ENCODE measurements at regions not wholly inside any gene's neighbourhood (a gene's known extent, or its start where the extent isn't known, plus 50 kb on each side); places are given as distances from the start of the nearest gene placed in this dataset.
A peak's percentile ranks its signal among the peaks of the same experiment; 100 is the strongest.
"Not testable (repeated sequence)": the region's sequence is repeated elsewhere in the genome, so short reads cannot be mapped to it uniquely, and the experiment has no call there.

GRCh38 chr18:61676773-61677434 lies 215.9 kb downstream of the RNF152 start:
- DNase-seq: no peak

DNA sequence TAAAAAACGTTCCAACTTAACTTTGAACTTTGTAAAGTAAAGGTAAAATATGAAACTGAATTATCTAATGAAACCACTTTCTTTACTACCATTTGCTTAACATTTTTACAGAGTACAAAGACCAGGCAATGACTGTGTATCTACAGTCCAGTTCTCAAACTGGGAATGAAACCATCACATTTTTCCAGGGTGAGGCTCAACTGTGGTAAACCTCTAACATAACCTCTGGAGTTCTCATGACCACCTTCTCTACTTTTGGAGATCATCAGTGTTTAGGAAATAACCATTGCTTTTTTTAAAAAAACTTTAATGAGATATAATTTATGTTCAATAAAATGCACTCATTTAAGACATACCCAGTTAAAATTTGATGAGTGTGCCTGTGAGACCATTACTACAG lies 223.5 kb downstream of the RNF152 start:
- DNase-seq: no peak

DNA sequence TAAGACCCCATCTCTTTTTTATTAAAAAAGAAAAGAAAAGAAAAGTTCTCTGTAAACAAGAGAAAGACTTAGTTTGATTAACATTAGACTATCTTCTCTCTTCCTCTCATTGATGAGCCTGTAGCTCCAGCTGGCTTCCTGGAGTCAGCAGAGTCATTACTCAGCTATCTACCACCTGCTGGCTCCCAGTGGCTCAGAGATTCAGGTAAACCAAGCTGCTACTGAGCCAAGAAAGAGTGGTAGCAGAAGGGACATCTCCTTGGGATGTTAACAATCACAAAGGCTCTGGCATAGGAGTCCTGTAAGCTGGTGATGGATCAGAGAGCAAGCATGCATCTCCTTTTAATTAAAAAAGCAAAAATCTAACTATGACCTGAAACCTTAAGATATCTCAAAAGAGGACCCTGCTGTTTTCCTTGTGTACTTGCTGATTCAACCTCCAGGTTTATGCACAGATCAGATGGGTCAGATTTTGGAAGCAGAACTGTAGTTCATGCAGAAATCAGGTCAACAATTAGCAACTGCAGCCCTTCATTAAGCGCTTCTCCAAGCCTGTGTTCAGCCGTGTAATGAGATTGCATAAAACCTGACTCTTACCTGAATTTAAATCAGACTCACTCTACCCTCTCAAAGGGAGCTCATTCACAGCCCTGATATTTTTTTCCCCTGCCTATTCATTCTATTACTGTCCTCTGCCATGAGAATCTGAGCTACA lies 225.8 kb downstream of the RNF152 start:
- DNase-seq: no peak

GRCh38 chr18:61664419-61665084 lies 228.3 kb downstream of the RNF152 start:
- DNase-seq: no peak

DNA sequence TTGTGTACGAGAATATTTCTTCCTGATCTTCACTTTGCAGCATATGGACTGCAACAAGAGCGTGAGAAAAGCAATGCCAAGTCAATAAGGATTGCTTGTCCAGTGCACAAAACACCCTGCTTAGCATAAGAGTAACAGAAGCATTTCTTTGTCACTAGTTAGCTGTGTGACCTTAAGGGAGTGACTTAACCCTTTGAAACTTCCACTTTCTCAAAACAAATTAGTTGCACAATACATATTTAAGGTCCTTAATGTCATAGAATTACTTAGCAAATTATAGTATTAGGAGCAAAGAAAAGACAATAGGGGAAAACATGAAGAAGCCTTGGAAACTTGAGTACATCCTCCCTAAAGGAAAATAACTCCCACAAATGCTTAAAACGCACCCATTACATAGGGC lies 230.1 kb downstream of the RNF152 start:
- DNase-seq: no peak

GRCh38 chr18:61658431-61658830 lies 234.4 kb downstream of the RNF152 start:
- no peak for DNase-seq

DNA sequence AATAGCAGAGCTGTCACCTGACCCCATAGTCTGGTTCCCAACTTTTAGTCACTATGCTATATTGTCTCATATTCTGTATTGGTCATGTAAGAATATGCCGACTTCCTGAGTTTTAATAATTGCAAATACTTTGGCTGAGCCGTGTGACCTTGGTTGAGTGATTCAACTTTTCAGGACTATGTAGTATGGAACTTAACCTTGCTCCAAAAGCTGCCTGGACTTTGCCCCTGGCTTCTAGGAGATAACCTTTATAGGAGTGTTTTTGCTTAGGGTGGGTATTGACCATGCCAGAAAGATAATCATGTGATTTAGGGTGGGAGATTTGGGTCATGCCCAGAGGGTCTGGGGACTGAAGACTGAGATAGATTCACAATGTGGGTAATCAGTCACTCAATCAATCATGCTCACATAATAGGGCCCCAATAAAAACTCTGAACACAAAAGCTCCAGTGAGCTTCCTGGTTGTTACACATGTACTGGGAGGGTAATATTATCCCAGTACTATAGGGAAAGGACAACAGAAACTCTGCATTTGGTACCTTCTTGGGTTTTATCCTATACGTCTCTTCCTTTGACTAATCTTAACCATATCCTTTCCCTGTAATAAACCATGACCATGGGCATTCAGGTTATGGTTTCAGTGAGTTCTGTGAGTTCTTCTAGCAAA lies 235.6 kb downstream of the RNF152 start:
- no peak for DNase-seq

GRCh38 chr18:61655630-61656029 lies 237.2 kb downstream of the RNF152 start:
- no peak for DNase-seq

GRCh38 chr18:61653823-61654551 lies 238.8 kb downstream of the RNF152 start:
- DNase-seq: no peak

DNA sequence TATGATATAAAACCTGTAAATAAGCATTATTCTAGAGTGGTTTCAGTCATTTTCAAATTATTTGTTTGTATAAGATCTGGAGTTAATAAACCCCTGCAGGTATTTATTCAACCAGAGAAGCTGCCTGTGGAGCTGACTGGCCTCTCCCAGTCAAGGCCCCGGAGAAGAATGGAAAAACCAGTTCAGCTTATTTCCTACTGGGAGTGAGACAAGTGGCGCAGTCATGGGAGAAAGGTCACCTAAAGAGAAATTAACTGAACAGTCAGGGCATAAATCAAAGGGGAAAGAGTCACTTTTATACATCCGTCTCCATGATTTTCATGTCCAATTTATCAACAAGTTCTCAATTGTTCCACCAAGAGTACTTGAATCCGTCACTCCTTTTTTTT lies 240.9 kb downstream of the RNF152 start:
- DNase-seq: no peak

GRCh38 chr18:61651145-61651879 lies 241.5 kb downstream of the RNF152 start:
- no peak for DNase-seq

DNA sequence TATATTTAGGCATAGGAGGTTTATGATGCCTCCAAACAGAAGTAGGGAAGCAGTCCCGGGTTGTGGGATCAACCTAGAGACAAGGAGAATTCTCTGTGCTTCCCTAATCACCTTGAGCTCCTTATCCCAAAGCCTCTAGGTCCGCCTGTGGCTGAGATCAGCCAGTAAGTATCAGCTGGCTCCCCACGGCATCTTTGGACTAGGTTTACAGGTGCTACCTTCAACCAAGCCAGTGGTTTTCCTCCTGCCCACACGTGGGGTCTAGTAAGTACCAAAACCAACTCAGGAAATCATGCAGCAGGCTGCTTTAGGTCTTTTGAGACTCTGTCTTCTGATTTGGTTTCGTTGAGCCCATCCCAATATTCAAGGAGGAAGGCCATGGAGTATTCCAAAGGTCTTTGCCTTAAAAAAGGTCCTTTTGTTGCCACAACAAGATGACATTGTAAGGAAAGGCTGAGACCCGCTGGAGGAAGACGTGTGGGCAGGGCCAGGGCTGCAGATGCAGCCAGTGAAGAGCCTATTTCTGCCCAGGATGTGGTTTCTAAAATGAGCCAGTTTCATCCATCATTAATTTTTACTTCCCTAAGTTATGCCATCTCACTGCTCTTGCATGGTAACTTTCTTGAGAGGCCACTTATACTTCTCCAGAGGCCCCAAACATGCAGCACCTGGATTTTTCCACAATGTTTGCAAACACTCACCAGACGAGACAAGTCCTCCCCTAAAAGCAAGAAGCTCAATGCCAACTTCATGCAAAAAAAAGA lies 248.7 kb downstream of the RNF152 start:
- no peak for DNase-seq

DNA sequence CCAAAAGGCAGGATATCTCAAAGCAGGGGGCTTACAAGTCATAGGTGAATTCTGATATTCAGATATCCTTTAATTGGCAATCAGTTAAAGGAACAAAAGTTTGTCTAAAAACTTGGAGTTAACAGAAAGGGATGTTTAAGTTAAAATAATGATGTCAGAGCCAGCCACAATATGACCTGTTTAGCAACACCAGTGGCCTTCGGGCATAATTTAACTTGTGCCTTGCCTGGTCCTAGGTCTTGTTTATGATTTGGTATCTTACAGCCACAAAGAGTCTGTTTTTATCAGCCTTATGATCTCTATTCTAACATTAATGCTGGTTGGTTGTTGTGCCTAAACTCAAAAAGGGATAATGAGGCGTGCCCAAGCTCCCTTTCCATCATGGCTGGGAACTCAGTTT lies 252.9 kb downstream of the RNF152 start:
- DNase-seq: no peak

DNA sequence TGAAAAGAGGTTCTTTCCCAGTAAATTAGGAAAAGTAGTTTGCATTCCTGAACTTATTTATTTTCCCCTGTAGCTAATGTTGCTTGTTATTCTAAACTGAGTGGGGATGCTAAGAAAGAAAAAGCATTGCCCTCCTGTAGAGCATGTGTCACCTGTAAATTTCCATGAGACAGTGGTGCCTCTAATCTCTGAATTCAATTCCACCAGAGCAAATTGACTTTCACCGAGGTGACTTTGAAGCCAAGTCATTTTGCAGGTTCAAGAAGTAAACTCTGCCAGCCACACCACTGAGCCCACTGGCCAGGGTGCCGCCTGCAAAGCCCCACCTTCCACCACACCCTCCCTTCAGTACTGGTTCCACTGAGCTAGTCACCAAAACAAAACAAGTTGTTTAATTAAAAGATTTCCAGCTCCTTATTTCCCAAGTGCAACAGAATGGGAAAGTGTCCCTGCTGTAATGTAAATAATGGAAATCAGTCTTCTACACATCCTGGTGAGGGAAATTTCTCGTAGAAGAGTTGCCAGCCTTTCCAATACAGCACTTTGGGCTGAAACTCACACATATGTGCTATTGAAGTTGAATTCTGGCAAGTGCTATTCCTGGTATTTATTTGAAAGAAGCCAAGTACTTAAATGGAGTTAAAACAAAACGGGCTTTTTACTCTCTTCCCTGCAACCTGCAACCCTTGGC lies 254.8 kb downstream of the RNF152 start:
- no peak for DNase-seq

GRCh38 chr18:61637319-61637718 lies 255.5 kb downstream of the RNF152 start:
- DNase-seq: no peak

DNA sequence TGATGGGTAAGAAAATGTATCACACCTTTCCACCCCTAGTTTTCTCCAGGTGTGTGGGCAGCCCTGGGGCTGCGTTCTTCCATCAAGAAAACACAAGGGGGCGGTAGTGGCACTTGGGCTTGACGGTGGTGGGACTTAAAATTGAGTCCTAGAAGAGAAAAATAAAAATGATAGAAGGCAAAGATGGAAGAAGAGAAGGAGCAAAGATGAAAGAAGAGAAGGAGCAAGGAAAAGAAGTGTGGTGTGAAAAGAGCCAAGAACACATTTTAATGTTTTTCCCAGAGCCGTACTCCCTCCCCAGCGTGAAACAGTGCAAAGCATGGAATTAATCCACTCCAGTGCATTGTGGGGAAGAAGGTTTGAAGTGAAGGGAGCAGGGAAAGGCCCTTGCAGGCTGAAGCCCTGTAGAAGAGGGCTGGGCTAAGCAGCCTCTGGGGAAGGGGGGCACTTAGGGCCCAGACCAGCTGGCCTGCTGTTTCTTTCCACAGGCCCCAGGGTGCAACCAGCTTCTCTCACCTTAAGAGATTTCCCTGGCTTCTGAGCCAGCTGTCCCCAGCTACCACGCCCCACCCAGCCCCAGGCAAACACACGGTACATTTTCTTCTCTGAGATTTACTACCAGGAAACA lies 256.8 kb downstream of the RNF152 start:
- peak; percentile 32 for DNase-seq

- no peak for DNase-seq
These were observed 264.7 kb downstream of the RNF152 start for GRCh38 chr18:61628085-61628484.

DNA sequence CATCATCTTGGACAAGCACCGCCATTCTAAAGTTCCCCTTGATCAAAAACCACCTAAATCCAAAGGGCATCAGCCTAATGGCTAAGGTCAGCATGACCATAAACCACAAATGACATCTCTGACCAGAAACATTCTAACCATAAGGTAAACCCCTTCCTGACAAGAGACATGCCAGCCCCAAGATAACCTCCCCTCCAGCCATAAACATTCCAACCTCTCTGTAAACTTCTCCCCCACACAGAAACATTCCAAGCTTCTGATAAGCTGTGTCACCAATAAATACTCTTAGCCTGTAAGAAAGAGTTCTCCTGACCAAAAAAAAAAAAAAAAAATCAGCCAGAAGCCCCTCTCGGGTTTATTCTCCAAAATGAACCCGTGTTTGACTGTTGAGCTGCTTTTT lies 268.2 kb downstream of the RNF152 start:
- not testable (repeated sequence) for DNase-seq

DNA sequence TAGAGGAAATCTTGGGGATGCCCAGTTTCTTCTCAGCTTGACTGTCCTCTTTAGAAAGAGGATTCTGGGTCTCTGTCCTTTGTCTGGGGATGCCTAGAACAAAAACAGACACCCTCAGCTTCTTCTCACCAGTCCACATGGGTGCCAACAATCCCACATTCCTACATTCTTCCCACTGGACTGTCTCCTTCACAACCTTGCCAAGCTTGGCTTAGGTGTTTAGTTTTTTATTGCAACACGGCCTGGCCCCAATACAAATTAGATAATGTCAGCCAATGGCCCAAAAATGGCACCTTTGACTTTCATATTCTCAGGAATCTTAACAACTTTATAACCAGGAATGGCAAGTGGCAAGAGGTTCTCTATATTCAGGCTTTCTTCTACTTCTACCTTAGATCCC lies 273.0 kb downstream of the RNF152 start:
- no peak for DNase-seq

DNA sequence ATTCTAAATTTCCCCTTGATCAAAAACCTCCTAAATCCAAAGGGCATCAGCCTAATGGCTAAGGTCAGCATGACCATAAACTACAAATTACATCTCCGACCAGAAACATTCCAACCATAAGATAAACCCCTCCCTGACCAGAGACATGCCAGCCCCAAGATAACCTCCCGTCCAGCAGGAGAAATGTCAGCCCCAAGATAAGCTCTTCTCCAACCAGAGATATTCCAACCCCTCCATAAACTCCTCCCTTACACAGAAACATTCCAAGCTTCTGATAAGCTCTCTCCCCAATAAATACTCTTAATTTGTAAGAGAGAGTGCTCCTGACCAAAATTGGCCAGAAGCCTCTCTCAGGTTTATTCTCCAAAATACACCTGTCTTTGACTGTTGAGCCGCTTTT lies 274.0 kb downstream of the RNF152 start:
- DNase-seq: no peak

All from NCI-H1694 treated with DMSO at 0.1 percent for 48 hours (cell line).